CD4-positive, alpha-beta T cell (primary cell): ENCODE measurements at regions not wholly inside any gene's neighbourhood (a gene's known extent, or its start where the extent isn't known, plus 50 kb on each side); places are given as distances from the start of the nearest gene placed in this dataset.

ENCODE experiments used
- ATAC-seq: fragments of 200-7000 bp; cut with Tn5 transposase; one replicate; pipeline ENCODE4 v1.10.0; 2022; ENCODE audit warnings: mild to moderate bottlenecking; ENCODE audit not compliant: poor library complexity
- CTCF ChIA-PET: fragments of 350-600 bp; sonication (Branson Sonifier 250); formaldehyde crosslinking; loops from one replicate; lab custom pipeline; 2021; ENCODE audit warnings: antibody characterized with exemption, inconsistent platforms; lab: Charles Lee
- POLR2A ChIA-PET: fragments of 350-600 bp; sonication (Branson Sonifier 250); formaldehyde crosslinking; loops from one replicate; lab custom pipeline; 2021; ENCODE audit warnings: antibody characterized with exemption, inconsistent platforms; lab: Charles Lee
- DNase-seq, 14 experiments: peaks; one replicate each; pipeline ENCODE4 v3.0.0-alpha.2; 2013 to 2020; ENCODE audit warnings: mixed read lengths in 2 of 14
- H3K27ac ChIP-seq, 2 donors: one replicate each; pipeline versions ENCODE4 v1.5.1 to v1.7.0; 2013; ENCODE audit warnings: low read length in 2 of 2, low read depth in 1 of 2, mild to moderate bottlenecking in 1 of 2
- H3K27me3 ChIP-seq, 2 experiments: 1 replicate in 1 of 2; 2 replicates in 1 of 2; pipeline versions ENCODE4 v1.6.1 to v1.7.0; 2013; ENCODE audit warnings: low read length in 2 of 2, control low read depth in 1 of 2, mild to moderate bottlenecking in 1 of 2, moderate library complexity in 1 of 2; ENCODE audit not compliant: insufficient read depth in 2 of 2, control insufficient read depth in 1 of 2
- H3K36me3 ChIP-seq: one replicate; pipeline ENCODE4 v1.6.1; 2013; ENCODE audit warnings: low read length, control low read depth; ENCODE audit not compliant: insufficient read depth
- H3K4me1 ChIP-seq: one replicate; pipeline ENCODE4 v1.6.1; 2013; ENCODE audit warnings: low read length, control low read depth; ENCODE audit not compliant: insufficient read depth
- H3K4me3 ChIP-seq: one replicate; pipeline ENCODE4 v1.5.1; 2013; ENCODE audit warnings: mild to moderate bottlenecking, low read length, moderate library complexity
- H3K9me3 ChIP-seq, 2 experiments: 1 replicate in 1 of 2; 2 replicates in 1 of 2; pipeline versions ENCODE4 v1.6.1 to v1.7.0; 2013; ENCODE audit warnings: low read length in 2 of 2, mild to moderate bottlenecking in 2 of 2, control low read depth in 1 of 2, moderate library complexity in 1 of 2; ENCODE audit not compliant: control insufficient read depth in 1 of 2, insufficient read depth in 1 of 2
- H3K27ac Mint-ChIP-seq: one replicate; pipeline ENCODE4 v1.8.0; 2020; ENCODE audit warnings: mixed read lengths
- H3K27me3 Mint-ChIP-seq: one replicate; pipeline ENCODE4 v1.8.0; 2021; ENCODE audit warnings: mixed read lengths
- H3K36me3 Mint-ChIP-seq: one replicate; pipeline ENCODE4 v1.8.0; 2021; ENCODE audit warnings: low read depth, mixed read lengths
- H3K4me1 Mint-ChIP-seq: one replicate; pipeline ENCODE4 v1.8.0; 2021; ENCODE audit warnings: low read depth, mixed read lengths
- H3K4me3 Mint-ChIP-seq: one replicate; pipeline ENCODE4 v1.8.0; 2020; ENCODE audit warnings: mild to moderate bottlenecking, mixed read lengths
- H3K9me3 Mint-ChIP-seq: one replicate; pipeline ENCODE4 v1.8.0; 2020; ENCODE audit warnings: mixed read lengths
- intact Hi-C, 2 experiments: fragments of 100-400 bp; cut with DNase I in 1 of 2; cut with micrococcal nuclease in 1 of 2; formaldehyde crosslinking; loops; one replicate each; pipeline versions ENCODE4 v1.15.1 to v1.9.0; 2023 to 2025; cut with DNase I, micrococcal nuclease
- TF ChIP-seq, protein P1 (sequence below): fragments of 200-600 bp; IDR thresholded peaks from one replicate; pipeline ENCODE4 v1.8.0; 2022; ENCODE audit warnings: antibody characterized with exemption, mild to moderate bottlenecking

GRCh38 chr5:165874851-165875250 lies 2369.4 kb downstream of the MAT2B start:
- TF ChIP-seq, protein P1, sequence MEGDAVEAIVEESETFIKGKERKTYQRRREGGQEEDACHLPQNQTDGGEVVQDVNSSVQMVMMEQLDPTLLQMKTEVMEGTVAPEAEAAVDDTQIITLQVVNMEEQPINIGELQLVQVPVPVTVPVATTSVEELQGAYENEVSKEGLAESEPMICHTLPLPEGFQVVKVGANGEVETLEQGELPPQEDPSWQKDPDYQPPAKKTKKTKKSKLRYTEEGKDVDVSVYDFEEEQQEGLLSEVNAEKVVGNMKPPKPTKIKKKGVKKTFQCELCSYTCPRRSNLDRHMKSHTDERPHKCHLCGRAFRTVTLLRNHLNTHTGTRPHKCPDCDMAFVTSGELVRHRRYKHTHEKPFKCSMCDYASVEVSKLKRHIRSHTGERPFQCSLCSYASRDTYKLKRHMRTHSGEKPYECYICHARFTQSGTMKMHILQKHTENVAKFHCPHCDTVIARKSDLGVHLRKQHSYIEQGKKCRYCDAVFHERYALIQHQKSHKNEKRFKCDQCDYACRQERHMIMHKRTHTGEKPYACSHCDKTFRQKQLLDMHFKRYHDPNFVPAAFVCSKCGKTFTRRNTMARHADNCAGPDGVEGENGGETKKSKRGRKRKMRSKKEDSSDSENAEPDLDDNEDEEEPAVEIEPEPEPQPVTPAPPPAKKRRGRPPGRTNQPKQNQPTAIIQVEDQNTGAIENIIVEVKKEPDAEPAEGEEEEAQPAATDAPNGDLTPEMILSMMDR: no peak
- Mint-ChIP-seq H3K4me3 (no peak overlapping the region), H3K9me3 (peaks cover 23% of the 10 kb centered on the region), H3K36me3 (no peaks in the 10 kb centered on the region), H3K4me1 (no peaks in the 10 kb centered on the region), H3K27ac (no peak overlapping the region), H3K27me3 (no peaks in the 10 kb centered on the region)
- Histone ChIP-seq H3K4me1 (no peaks in the 10 kb centered on the region), H3K27me3 (no peaks in the 10 kb centered on the region), H3K27ac (no peak overlapping the region), H3K4me3 (no peak overlapping the region), H3K9me3 (peaks cover 0 to 3% of the 10 kb centered on the region in 2 experiments), H3K36me3 (no peaks in the 10 kb centered on the region)
- ChIA-PET CTCF (no interaction called here), POLR2A (no interaction called here)
- no peak for ATAC-seq
- DNase-seq: no peak
- intact Hi-C loops: no loop called here

- no peaks in the 10 kb centered on the region for H3K4me1 Mint-ChIP-seq
- no peaks in the 10 kb centered on the region for H3K36me3 Mint-ChIP-seq
- H3K27me3 Mint-ChIP-seq: no peaks in the 10 kb centered on the region
- Histone ChIP-seq H3K4me1 (no peaks in the 10 kb centered on the region), H3K27ac (no peak overlapping the region), H3K36me3 (no peaks in the 10 kb centered on the region), H3K27me3 (no peaks in the 10 kb centered on the region), H3K9me3 (peaks cover 0 to 6% of the 10 kb centered on the region in 2 experiments), H3K4me3 (no peak overlapping the region)
- DNase-seq: no peak
- ATAC-seq: no peak
- H3K9me3 Mint-ChIP-seq: peaks cover 24% of the 10 kb centered on the region
- intact Hi-C loops: no loop called here
- no peak overlapping the region for H3K4me3 Mint-ChIP-seq
- ChIA-PET POLR2A (no interaction called here), CTCF (no interaction called here)
- no peak overlapping the region for H3K27ac Mint-ChIP-seq
- TF ChIP-seq, protein P1: no peak
Measured at GRCh38 chr5:165876538-165876937, 2371.1 kb downstream of the MAT2B start.

- Mint-ChIP-seq H3K9me3 (peaks cover 26% of the 10 kb centered on the region), H3K4me1 (no peaks in the 10 kb centered on the region), H3K4me3 (no peak overlapping the region), H3K36me3 (no peaks in the 10 kb centered on the region), H3K27ac (no peak overlapping the region), H3K27me3 (no peaks in the 10 kb centered on the region)
- Histone ChIP-seq H3K27me3 (no peaks in the 10 kb centered on the region), H3K4me1 (no peaks in the 10 kb centered on the region), H3K4me3 (no peak overlapping the region), H3K27ac (no peak overlapping the region), H3K9me3 (peaks cover 0 to 6% of the 10 kb centered on the region in 2 experiments), H3K36me3 (no peaks in the 10 kb centered on the region)
- TF ChIP-seq, protein P1: no peak
- POLR2A ChIA-PET: no interaction called here
- intact Hi-C loops: no loop called here
- DNase-seq (no peak), ATAC-seq (no peak)
- CTCF ChIA-PET: no interaction called here
Measured at GRCh38 chr5:165877475-165877874, 2372.1 kb downstream of the MAT2B start.
